Astrocyte of the cerebellum (primary cell): ENCODE measurements at regions not wholly inside any gene's neighbourhood (a gene's known extent, or its start where the extent isn't known, plus 50 kb on each side); places are given as distances from the start of the nearest gene placed in this dataset.

Experiments used
- DNase-seq: peaks from one replicate; pipeline ENCODE4 v3.0.0-alpha.2; 2011; ENCODE audit warnings: low read depth
- H3K4me3 ChIP-seq: 2 replicates; pipeline ENCODE4 v1.5.1; 2011; ENCODE audit warnings: mild to moderate bottlenecking, low read depth, low read length, moderate library complexity
- in situ Hi-C: cut with HindIII; loops from 2 replicates; pipeline ENCODE4 v1.10.0; 2017; ENCODE audit warnings: low sequenced_read_pairs
- TF ChIP-seq, protein P1 (sequence below): IDR thresholded peaks from 2 replicates; pipeline ENCODE4 v1.5.1; 2012; ENCODE audit warnings: low read length, low read depth, moderate library complexity, mild to moderate bottlenecking; ENCODE audit errors: missing control alignments

DNA sequence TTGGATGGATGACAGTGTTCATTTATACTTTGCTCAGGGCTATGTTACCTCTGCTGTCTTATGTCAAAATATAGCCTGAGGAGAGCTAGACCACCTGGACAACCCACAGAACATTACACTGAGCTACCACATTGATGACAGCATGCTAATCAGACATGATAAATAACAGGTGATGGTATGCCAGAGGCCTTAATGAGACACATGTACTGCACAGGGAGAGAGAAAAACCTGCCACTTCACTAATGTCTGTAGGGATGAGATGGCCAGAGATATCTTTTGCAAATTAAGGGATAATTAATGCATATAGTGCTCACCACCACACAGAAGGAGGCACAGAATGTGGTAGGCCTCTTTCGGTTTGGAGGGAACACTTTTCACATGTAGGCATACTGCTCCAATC lies 1122.6 kb upstream of the POT1 start:
- in situ Hi-C loops: no loop called here
- no peak for DNase-seq
- H3K4me3 ChIP-seq: no peak overlapping the region
- TF ChIP-seq, protein P1, sequence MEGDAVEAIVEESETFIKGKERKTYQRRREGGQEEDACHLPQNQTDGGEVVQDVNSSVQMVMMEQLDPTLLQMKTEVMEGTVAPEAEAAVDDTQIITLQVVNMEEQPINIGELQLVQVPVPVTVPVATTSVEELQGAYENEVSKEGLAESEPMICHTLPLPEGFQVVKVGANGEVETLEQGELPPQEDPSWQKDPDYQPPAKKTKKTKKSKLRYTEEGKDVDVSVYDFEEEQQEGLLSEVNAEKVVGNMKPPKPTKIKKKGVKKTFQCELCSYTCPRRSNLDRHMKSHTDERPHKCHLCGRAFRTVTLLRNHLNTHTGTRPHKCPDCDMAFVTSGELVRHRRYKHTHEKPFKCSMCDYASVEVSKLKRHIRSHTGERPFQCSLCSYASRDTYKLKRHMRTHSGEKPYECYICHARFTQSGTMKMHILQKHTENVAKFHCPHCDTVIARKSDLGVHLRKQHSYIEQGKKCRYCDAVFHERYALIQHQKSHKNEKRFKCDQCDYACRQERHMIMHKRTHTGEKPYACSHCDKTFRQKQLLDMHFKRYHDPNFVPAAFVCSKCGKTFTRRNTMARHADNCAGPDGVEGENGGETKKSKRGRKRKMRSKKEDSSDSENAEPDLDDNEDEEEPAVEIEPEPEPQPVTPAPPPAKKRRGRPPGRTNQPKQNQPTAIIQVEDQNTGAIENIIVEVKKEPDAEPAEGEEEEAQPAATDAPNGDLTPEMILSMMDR: no peak

DNA sequence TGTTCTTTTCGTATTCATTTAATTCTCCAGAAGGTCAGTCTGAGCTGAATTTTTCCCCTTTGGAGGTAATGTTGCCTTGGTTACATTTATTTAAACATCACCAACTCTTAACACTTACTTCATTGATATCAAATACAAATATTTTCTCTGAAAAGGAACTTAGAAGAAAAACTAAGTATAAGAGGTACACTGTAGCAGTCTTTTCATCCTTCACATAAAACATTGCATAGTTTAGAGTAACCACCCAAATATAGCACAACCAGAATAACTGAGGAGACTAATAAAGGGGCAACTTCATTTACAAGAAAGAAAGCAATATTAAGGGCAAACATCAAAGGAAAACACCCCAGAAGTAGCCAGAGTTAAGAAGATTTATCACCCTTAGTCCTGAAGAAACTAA lies 1115.0 kb upstream of the POT1 start:
- in situ Hi-C loops: no loop called here
- no peak overlapping the region for H3K4me3 ChIP-seq
- TF ChIP-seq, protein P1: no peak
- DNase-seq: no peak

DNA sequence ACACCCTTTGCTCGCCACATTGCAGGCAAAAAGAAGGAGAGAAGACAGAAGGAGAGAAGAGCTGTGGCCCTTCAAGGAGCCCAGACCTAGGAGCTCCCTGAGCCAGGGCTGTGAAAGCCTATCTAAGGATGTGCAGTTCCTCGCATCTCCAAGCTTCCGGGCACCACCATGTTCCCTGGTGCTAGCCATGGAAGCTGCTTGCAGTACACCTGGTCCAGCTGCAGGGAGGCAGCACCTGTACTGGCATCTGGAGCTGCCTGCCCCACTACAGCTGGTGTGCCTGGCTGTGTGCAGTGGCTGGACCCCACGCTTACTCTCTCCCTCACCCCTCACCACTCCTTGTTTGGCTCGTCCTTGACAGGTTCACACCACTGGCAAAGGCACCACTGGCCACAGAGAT lies 1111.8 kb upstream of the POT1 start:
- in situ Hi-C loops: no loop called here
- H3K4me3 ChIP-seq: no peak overlapping the region
- no peak for DNase-seq
- TF ChIP-seq, protein P1: no peak

DNA sequence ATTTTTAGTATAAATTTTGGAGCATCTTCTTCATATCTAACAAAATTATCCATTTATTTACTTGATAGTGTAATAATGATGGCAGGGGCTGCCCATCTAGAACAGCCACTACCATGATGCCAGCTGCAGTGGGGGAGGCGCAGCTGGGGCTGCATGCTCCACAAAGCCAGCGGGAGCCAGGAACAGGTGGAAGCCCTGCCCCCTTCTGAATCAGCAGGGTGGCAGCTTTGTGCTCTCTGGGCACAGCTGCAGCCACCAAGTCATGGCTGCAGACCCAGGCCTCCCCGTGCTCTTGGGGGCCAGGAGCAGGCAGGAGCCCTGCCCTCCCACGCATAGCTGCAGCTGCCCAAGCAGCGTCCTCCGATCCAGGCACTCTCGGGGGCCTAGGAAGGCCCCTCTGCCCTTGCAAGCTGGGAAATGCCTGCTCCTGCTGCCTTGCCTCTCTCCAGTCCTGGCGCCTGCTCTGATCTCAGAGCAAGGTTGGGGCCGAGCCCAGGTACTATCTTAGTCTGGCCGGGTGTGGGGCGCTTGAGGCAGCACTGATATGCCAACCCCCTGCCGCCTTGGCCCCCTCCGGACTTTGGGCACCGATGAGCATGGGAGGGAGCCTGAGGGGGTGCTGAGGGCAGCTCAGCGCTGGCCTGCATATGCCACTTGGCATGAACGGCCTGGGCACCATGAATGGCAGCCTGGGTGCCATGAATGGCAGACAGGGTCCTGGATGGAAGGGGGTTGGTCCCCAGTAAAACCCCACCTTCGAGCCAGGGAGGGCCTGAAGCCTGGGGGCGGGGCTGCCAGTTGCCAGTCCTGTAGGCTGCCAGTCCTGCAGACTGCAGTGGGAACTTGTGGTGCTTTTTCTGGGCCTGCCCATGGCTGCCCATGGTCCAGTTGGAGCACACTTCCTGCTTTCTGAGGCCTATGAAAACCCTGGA lies 1110.8 kb upstream of the POT1 start:
- no peak overlapping the region for H3K4me3 ChIP-seq
- TF ChIP-seq, protein P1: no peak
- DNase-seq: no peak
- in situ Hi-C loops: no loop called here

DNA sequence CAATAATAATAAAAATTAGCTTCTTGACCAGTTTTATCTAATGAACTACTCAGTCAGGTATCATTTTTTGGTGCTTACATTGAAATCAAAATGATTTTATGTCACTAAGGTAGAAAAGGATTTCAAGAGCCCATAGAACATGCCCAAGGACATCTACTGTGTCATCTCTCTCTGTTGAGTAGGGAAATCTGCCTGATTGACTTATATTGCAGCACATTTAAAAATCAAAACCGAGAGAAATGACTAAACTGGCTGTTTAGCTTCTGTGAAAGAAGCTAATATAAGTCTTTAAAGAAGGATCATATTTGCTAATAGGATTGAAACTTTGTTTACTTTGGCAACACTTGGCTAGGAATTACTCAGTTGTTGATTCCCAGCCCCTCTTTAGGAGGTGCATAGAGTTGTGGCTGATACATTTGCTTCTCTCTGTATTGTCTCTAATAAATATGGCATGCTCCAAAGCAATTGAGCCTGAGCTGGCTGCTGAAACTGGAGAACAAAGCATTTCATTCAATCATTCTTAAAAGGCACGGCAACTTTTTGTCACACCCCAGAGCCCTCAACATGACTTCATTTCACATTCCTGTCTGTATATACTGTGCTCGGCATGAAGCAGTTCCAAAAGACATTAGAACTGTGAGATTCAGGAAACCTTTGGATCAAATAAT lies 1096.9 kb upstream of the POT1 start:
- no peak overlapping the region for H3K4me3 ChIP-seq
- peak; percentile 9 for DNase-seq
- in situ Hi-C loops: no loop called here
- TF ChIP-seq, protein P1: no peak

DNA sequence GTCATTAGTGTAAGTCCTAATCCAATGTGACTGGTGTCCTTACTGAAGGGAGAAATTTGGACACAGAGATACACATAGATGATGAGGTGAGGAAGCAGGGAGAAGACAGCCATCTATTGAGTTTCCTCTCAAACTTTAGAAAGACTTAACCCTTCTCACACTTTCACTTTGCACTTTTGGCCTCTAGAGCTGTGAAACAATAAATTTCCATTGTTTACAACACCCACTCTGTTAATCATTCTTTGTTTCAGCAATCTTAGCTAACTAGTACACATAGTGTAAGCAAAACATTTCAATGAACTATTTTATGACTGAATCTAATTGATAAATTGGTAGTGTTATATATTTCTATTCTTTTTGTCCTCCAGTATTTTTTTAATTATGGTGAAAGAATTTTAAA lies 1092.8 kb upstream of the POT1 start:
- TF ChIP-seq, protein P1: no peak
- H3K4me3 ChIP-seq: no peak overlapping the region
- in situ Hi-C loops: no loop called here
- no peak for DNase-seq
